Muscle layer of duodenum (tissue), 2 donors: ENCODE measurements at regions not wholly inside any gene's neighbourhood (a gene's known extent, or its start where the extent isn't known, plus 50 kb on each side); places are given as distances from the start of the nearest gene placed in this dataset.
"Not testable (repeated sequence)": the region's sequence is repeated elsewhere in the genome, so short reads cannot be mapped to it uniquely, and the experiment has no call there.

ENCODE experiments used
- H3K27ac ChIP-seq: one replicate; pipeline ENCODE4 v1.7.0; 2013; ENCODE audit warnings: mild to moderate bottlenecking, low read length
- H3K27me3 ChIP-seq: one replicate; pipeline ENCODE4 v1.7.0; 2013; ENCODE audit warnings: low read depth, mild to moderate bottlenecking, control low read depth, low read length
- H3K36me3 ChIP-seq, 2 donors: one replicate each; pipeline ENCODE4 v1.7.0; 2013; ENCODE audit warnings: low read length in 2 of 2, control low read depth in 1 of 2, mild to moderate bottlenecking in 1 of 2; ENCODE audit not compliant: insufficient read depth in 2 of 2, control insufficient read depth in 1 of 2
- H3K4me1 ChIP-seq, 2 donors: one replicate each; pipeline ENCODE4 v1.7.0; 2013; ENCODE audit warnings: low read length in 2 of 2, mild to moderate bottlenecking in 2 of 2, control low read depth in 1 of 2, moderate library complexity in 1 of 2; ENCODE audit not compliant: insufficient read depth in 2 of 2, control insufficient read depth in 1 of 2
- H3K4me3 ChIP-seq, 2 donors: one replicate each; pipeline ENCODE4 v1.7.0; 2013; ENCODE audit warnings: low read length in 2 of 2, low read depth in 1 of 2, mild to moderate bottlenecking in 1 of 2
- H3K9me3 ChIP-seq, 2 donors: one replicate each; pipeline ENCODE4 v1.7.0; 2013; ENCODE audit warnings: low read length in 2 of 2, control low read depth in 1 of 2, mild to moderate bottlenecking in 1 of 2; ENCODE audit not compliant: control insufficient read depth in 1 of 2
- donor health status: healthy.

GRCh38 chr2:53610260-53610659, 157.3 kb upstream of the CHAC2 start:
- no peak overlapping the region for H3K27ac ChIP-seq
- no peak overlapping the region for H3K4me3 ChIP-seq
- H3K4me1 ChIP-seq = no peaks in the 10 kb centered on the region
- no peaks in the 10 kb centered on the region for H3K27me3 ChIP-seq
- no peaks in the 10 kb centered on the region for H3K36me3 ChIP-seq
- no peaks in the 10 kb centered on the region for H3K9me3 ChIP-seq

- no peaks in the 10 kb centered on the region for H3K36me3 ChIP-seq
- H3K4me3 ChIP-seq = no peak overlapping the region
- H3K27me3 ChIP-seq = no peaks in the 10 kb centered on the region
- H3K9me3 ChIP-seq = no peaks in the 10 kb centered on the region
- no peak overlapping the region for H3K27ac ChIP-seq
- no peaks in the 10 kb centered on the region for H3K4me1 ChIP-seq
These were observed 158.1 kb upstream of the CHAC2 start for GRCh38 chr2:53609551-53609950.

- Histone ChIP-seq H3K4me3 (no peak overlapping the region), H3K9me3 (no peaks in the 10 kb centered on the region), H3K27ac (no peak overlapping the region)
These were observed 159.3 kb upstream of the CHAC2 start for GRCh38 chr2:53608293-53608692.

GRCh38 chr2:53600815-53601214, 166.8 kb upstream of the CHAC2 start:
- H3K36me3 ChIP-seq = no peaks in the 10 kb centered on the region
- no peak overlapping the region for H3K27ac ChIP-seq
- no peaks in the 10 kb centered on the region for H3K9me3 ChIP-seq
- H3K27me3 ChIP-seq = no peaks in the 10 kb centered on the region
- no peak overlapping the region for H3K4me3 ChIP-seq
- peaks cover 0 to 9% of the 10 kb centered on the region in 2 donors for H3K4me1 ChIP-seq

More at GRCh38 chr2:53608293-53608692, 159.3 kb upstream of the CHAC2 start:
- H3K4me1 ChIP-seq = no peaks in the 10 kb centered on the region
- no peaks in the 10 kb centered on the region for H3K27me3 ChIP-seq
- H3K36me3 ChIP-seq = no peaks in the 10 kb centered on the region

- H3K4me1 ChIP-seq, H3K9me3 ChIP-seq, H3K4me3 ChIP-seq, H3K27ac ChIP-seq, H3K36me3 ChIP-seq, H3K27me3 ChIP-seq: not testable (repeated sequence)
These were observed 180.6 kb upstream of the CHAC2 start for GRCh38 chr2:53586733-53587612.

GRCh38 chr2:53584986-53585385, 182.6 kb upstream of the CHAC2 start:
- H3K4me3 ChIP-seq = no peak overlapping the region
- H3K36me3 ChIP-seq = no peaks in the 10 kb centered on the region
- H3K9me3 ChIP-seq = no peaks in the 10 kb centered on the region
- H3K27me3 ChIP-seq = no peaks in the 10 kb centered on the region
- H3K27ac ChIP-seq = no peak overlapping the region
- no peaks in the 10 kb centered on the region for H3K4me1 ChIP-seq

GRCh38 chr2:53583583-53583982, 184.0 kb upstream of the CHAC2 start:
- Histone ChIP-seq H3K27ac (no peak overlapping the region), H3K4me3 (no peak overlapping the region), H3K27me3 (no peaks in the 10 kb centered on the region), H3K36me3 (no peaks in the 10 kb centered on the region), H3K9me3 (no peaks in the 10 kb centered on the region), H3K4me1 (no peaks in the 10 kb centered on the region)

GRCh38 chr2:53582556-53582955, 185.0 kb upstream of the CHAC2 start:
- Histone ChIP-seq H3K4me3 (no peak overlapping the region), H3K36me3 (no peaks in the 10 kb centered on the region), H3K4me1 (no peaks in the 10 kb centered on the region), H3K27me3 (no peaks in the 10 kb centered on the region), H3K9me3 (no peaks in the 10 kb centered on the region), H3K27ac (no peak overlapping the region)

GRCh38 chr2:53576166-53576565, 191.4 kb upstream of the CHAC2 start:
- no peak overlapping the region for H3K27ac ChIP-seq
- no peak overlapping the region for H3K4me3 ChIP-seq
- H3K9me3 ChIP-seq = no peaks in the 10 kb centered on the region
- no peaks in the 10 kb centered on the region for H3K27me3 ChIP-seq
- no peaks in the 10 kb centered on the region for H3K36me3 ChIP-seq
- H3K4me1 ChIP-seq = no peaks in the 10 kb centered on the region

GRCh38 chr2:53575721-53576124, 191.9 kb upstream of the CHAC2 start:
- no peaks in the 10 kb centered on the region for H3K9me3 ChIP-seq
- H3K36me3 ChIP-seq = no peaks in the 10 kb centered on the region
- no peak overlapping the region for H3K4me3 ChIP-seq

GRCh38 chr2:53572696-53573095, 194.9 kb upstream of the CHAC2 start:
- Histone ChIP-seq H3K27ac (no peak overlapping the region), H3K4me1 (no peaks in the 10 kb centered on the region), H3K9me3 (no peaks in the 10 kb centered on the region), H3K36me3 (no peaks in the 10 kb centered on the region), H3K27me3 (no peaks in the 10 kb centered on the region), H3K4me3 (no peak overlapping the region)

More at GRCh38 chr2:53575721-53576124, 191.9 kb upstream of the CHAC2 start:
- no peak overlapping the region for H3K27ac ChIP-seq
- H3K27me3 ChIP-seq = no peaks in the 10 kb centered on the region
- H3K4me1 ChIP-seq = no peaks in the 10 kb centered on the region
